ENCODE measurements at regions not wholly inside any gene's neighbourhood (a gene's known extent, or its start where the extent isn't known, plus 50 kb on each side); places are given as distances from the start of the nearest gene placed in this dataset.

DNA sequence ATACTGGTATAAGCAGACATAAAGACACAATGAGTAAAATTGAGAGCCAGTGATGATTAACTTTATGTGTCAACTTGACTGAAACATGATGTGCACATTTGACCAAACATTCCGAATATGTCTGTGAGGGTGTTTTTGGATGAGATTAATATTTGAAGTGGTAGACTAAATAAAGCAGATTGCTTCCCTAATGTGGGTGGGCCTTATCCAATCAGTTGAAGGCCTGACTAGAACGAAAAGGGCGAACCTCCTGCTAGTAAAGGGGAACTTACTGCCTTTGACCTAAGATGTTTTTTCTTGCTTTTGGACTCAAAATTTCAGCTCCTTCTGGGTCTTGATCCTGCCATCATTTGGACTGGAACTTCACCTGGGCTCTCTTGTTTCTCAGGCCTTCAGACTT lies 1387.7 kb upstream of the CDH6 start:
- H4K91ac ChIP-seq (ENCODE audit: insufficient read length, low read depth, low read length) = no peak overlapping the region
- H3T11ph ChIP-seq (ENCODE audit: low read length) = no peak overlapping the region
- no peak overlapping the region for H3K23ac ChIP-seq (ENCODE audit: insufficient read length, low read depth, low read length)
- H3K9ac ChIP-seq (ENCODE audit: extremely low read depth, insufficient read length, low read length) = no peak overlapping the region
- H3K23me2 ChIP-seq (ENCODE audit: insufficient read length, low read depth, low read length, poor library complexity, severe bottlenecking) = no peaks in the 10 kb centered on the region
- no peak overlapping the region for H2BK120ac ChIP-seq (ENCODE audit: low read depth, low read length, poor library complexity, severe bottlenecking)
- H3K79me1 ChIP-seq (ENCODE audit: insufficient read depth, low read depth, low read length, poor library complexity, severe bottlenecking) = no peaks in the 10 kb centered on the region
- TF ChIP-seq, protein P1, sequence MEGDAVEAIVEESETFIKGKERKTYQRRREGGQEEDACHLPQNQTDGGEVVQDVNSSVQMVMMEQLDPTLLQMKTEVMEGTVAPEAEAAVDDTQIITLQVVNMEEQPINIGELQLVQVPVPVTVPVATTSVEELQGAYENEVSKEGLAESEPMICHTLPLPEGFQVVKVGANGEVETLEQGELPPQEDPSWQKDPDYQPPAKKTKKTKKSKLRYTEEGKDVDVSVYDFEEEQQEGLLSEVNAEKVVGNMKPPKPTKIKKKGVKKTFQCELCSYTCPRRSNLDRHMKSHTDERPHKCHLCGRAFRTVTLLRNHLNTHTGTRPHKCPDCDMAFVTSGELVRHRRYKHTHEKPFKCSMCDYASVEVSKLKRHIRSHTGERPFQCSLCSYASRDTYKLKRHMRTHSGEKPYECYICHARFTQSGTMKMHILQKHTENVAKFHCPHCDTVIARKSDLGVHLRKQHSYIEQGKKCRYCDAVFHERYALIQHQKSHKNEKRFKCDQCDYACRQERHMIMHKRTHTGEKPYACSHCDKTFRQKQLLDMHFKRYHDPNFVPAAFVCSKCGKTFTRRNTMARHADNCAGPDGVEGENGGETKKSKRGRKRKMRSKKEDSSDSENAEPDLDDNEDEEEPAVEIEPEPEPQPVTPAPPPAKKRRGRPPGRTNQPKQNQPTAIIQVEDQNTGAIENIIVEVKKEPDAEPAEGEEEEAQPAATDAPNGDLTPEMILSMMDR (conservative IDR thresholded peaks at IDR 0.05) = no peak
- no peak overlapping the region for H4K8ac ChIP-seq (replicated peaks; ENCODE audit: insufficient read length, low read depth, low read length)
- no peak overlapping the region for H2BK20ac ChIP-seq (ENCODE audit: low read depth, low read length, poor library complexity, severe bottlenecking)
- no peak overlapping the region for H3K27ac ChIP-seq (ENCODE audit: insufficient read length, low read depth, low read length)
- H2AK5ac ChIP-seq (ENCODE audit: insufficient read length, low read length) = no peak overlapping the region
- no peak overlapping the region for H3K4me3 Mint-ChIP-seq
- no peak overlapping the region for H3K14ac ChIP-seq (ENCODE audit: insufficient read depth, low read length)
- no peaks in the 10 kb centered on the region for H3K27me3 Mint-ChIP-seq (ENCODE audit: low read depth)
- no peaks in the 10 kb centered on the region for H3K9me3 ChIP-seq (ENCODE audit: control insufficient read depth, low read depth, low read length)
- H2AFZ ChIP-seq (ENCODE audit: low read length) = no peak overlapping the region
- no peak overlapping the region for H2BK5ac ChIP-seq (ENCODE audit: insufficient read length, low read length)
- peaks cover 0 to 2% of the 10 kb centered on the region in 2 experiments; a peak in 1 of 5 replicates for H3K9me3 Mint-ChIP-seq
- no peak overlapping the region for H3K27ac Mint-ChIP-seq
- no peak overlapping the region for H2BK12ac ChIP-seq (ENCODE audit: insufficient read length, low read depth, low read length)
- no peak overlapping the region for H3K18ac ChIP-seq (ENCODE audit: insufficient read length, low read depth, low read length)
- H4K20me1 ChIP-seq (ENCODE audit: control insufficient read depth, insufficient read depth, insufficient read length) = no peaks in the 10 kb centered on the region
- no peaks in the 10 kb centered on the region for H3K27me3 ChIP-seq (ENCODE audit: insufficient read depth, low read length)
- H2BK15ac ChIP-seq (ENCODE audit: low read depth, low read length) = no peak overlapping the region
- DNase-seq = no peak
- no peaks in the 10 kb centered on the region for H3K79me2 ChIP-seq (ENCODE audit: insufficient read depth, low read length)
- H3K4me1 ChIP-seq (ENCODE audit: insufficient read depth, low read length) = no peaks in the 10 kb centered on the region
- H4K5ac ChIP-seq (ENCODE audit: insufficient read length, low read depth, low read length) = no peak overlapping the region
- H3K4me1 Mint-ChIP-seq = no peaks in the 10 kb centered on the region
- no peak overlapping the region for H3K4me2 ChIP-seq (ENCODE audit: insufficient read depth, insufficient read length, low read length)
- H3K4ac ChIP-seq (ENCODE audit: low read depth, low read length) = no peak overlapping the region
- H3K56ac ChIP-seq (ENCODE audit: insufficient read length, low read depth, low read length) = no peak overlapping the region
- WGBS (ENCODE audit: extremely low coverage, insufficient read length, low lambda C conversion rate) = no CpG with 5 or more reads among the region's 3 CpGs
- H3K36me3 Mint-ChIP-seq (ENCODE audit: insufficient read depth in 1 of 3, low read depth in 3 of 3) = no peaks in the 10 kb centered on the region

Measured in H9 (cell line).